CD4-positive, alpha-beta T cell treated with Interleukin-17A for 4 hours (primary cell): ENCODE measurements at regions not wholly inside any gene's neighbourhood (a gene's known extent, or its start where the extent isn't known, plus 50 kb on each side); places are given as distances from the start of the nearest gene placed in this dataset.

ENCODE experiments used
- DNase-seq: peaks from one replicate; pipeline ENCODE4 v3.0.0-alpha.2; 2020; ENCODE audit warnings: mixed read lengths

- DNase-seq = no peak
Observed at GRCh38 chr2:18701546-18701945, 112.2 kb upstream of the NT5C1B start.

GRCh38 chr2:18690342-18690741 is 101.0 kb upstream of the NT5C1B start:
- no peak for DNase-seq

GRCh38 chr2:18684206-18685038 is 95.1 kb upstream of the NT5C1B start:
- no peak for DNase-seq

GRCh38 chr2:18682681-18683080 is 93.3 kb upstream of the NT5C1B start:
- DNase-seq = no peak

- no peak for DNase-seq
Observed at GRCh38 chr2:18677280-18677679, 87.9 kb upstream of the NT5C1B start.

- DNase-seq = no peak
Observed at GRCh38 chr2:18674309-18674708, 84.9 kb upstream of the NT5C1B start.

GRCh38 chr2:18671363-18671762 is 82.0 kb upstream of the NT5C1B start:
- no peak for DNase-seq

GRCh38 chr2:18668221-18668620 is 78.9 kb upstream of the NT5C1B start:
- DNase-seq = no peak

GRCh38 chr2:18664421-18664820 is 75.1 kb upstream of the NT5C1B start:
- DNase-seq = no peak

- no peak for DNase-seq
Observed at GRCh38 chr2:18663861-18664260, 74.5 kb upstream of the NT5C1B start.

GRCh38 chr2:18662689-18663088 is 73.3 kb upstream of the NT5C1B start:
- no peak for DNase-seq

GRCh38 chr2:18659915-18660314 is 70.5 kb upstream of the NT5C1B start:
- DNase-seq = no peak

GRCh38 chr2:18656048-18656447 is 66.7 kb upstream of the NT5C1B start:
- no peak for DNase-seq

- no peak for DNase-seq
Observed at GRCh38 chr2:18651842-18652774, 62.7 kb upstream of the NT5C1B start.

GRCh38 chr2:18650221-18650620 is 60.9 kb upstream of the NT5C1B start:
- DNase-seq = no peak

GRCh38 chr2:18649502-18650135 is 60.2 kb upstream of the NT5C1B start:
- DNase-seq = no peak

GRCh38 chr2:18648161-18648560 is 58.8 kb upstream of the NT5C1B start:
- no peak for DNase-seq

GRCh38 chr2:18647731-18648130 is 58.4 kb upstream of the NT5C1B start:
- no peak for DNase-seq

GRCh38 chr2:18645315-18645714 is 55.9 kb upstream of the NT5C1B start:
- DNase-seq = no peak

- no peak for DNase-seq
Observed at GRCh38 chr2:18644115-18644462, 54.7 kb upstream of the NT5C1B start.

- DNase-seq = no peak
Observed at GRCh38 chr2:18643326-18644114, 54.2 kb upstream of the NT5C1B start.

- DNase-seq = no peak
Observed at GRCh38 chr2:18641823-18642222, 52.5 kb upstream of the NT5C1B start.
